ENCODE measurements at regions not wholly inside any gene's neighbourhood (a gene's known extent, or its start where the extent isn't known, plus 50 kb on each side); places are given as distances from the start of the nearest gene placed in this dataset.

DNA sequence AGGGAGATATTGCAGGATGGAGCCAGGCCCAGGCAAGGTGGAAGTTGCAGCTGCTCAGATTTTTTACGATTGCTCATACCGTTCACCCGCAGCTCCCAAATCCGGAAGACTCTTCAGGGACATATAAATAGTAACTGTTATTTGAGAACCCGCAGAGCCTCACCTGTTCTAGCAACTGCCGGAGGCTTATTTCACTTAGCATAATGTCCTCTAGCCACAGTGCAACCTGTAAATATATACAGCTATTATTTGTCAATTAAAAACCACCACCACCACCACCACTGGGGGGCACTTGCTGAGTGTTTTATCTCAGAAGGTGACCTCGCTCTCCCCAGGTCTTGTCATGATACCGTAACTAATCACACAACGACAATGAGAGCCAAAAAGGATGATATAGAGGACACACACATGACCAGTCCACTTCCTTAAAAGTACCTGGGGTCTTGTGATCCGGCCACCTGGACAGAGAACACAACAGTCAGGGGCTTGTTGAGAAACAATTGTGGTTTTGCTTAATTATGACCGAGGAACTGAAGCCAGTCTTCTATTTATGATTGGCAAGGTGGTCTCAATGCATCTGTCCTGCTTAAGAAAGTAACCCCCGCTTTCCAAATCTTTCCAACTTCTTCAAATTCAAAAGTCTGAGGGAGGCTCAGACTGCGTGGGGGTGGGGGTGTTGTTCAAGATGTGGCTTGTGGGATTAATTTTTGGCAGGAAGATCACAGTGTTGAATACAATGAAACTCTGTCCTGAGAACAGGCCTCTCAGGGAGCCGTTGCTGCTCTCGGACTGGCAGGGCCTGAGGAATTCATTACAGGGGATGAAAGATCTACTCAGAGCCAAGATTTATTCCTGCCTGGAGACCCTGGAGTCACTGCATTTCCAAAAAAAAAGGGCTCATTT is 72.3 kb upstream of the PRNP start:
- DNase-seq, result peak; percentile 82
- ATAC-seq, result peak; percentile 86
- Mint-ChIP-seq H3K36me3 (ENCODE audit: low read depth) (no peaks in the 10 kb centered on the region), H3K4me3 (no peak overlapping the region), H3K27me3 (peaks cover 2% of the 10 kb centered on the region), H3K9me3 (ENCODE audit: low read depth) (peaks cover 5% of the 10 kb centered on the region), H3K4me1 (no peaks in the 10 kb centered on the region), H3K27ac (no peak overlapping the region)
- ChIA-PET POLR2A (no interaction called here), CTCF (interaction anchor here (0.6 to 10.2 kb wide), 13 partner anchors 9 to 485 kb away, joined by 3 to 193 read pairs (median 4); partner anchors contain the start of gene PRND)
- intact Hi-C loops (cut with DNase I, micrococcal nuclease), result loop anchor here (1.0 kb wide), 1 partner anchor 106 kb away; no protein-coding TSS in a partner anchor

DNA sequence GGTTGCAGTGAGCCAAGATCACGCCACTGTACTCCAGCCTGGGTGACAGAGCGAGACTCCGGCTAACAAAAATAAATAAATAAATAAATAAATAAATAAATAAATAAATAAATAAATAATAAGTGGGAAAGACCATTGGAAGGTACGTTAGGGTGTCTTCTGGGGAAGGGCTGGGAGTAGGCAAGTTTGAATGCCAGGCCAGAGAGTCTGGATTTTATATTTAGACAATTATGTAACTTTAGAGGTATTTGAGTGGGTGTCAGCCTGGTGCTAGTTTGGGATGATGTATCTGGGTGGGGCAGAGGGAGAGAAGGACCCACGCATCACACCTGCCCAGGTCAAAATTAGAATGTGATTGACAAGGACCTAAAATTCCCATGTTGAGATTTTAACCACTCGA is 73.1 kb upstream of the PRNP start:
- CTCF ChIA-PET, result interaction anchor here (0.6 to 10.2 kb wide), 13 partner anchors 8 to 486 kb away, joined by 3 to 193 read pairs (median 3); partner anchors contain the start of gene PRND
- peaks cover 5% of the 10 kb centered on the region for H3K9me3 Mint-ChIP-seq (ENCODE audit: low read depth)
- POLR2A ChIA-PET, result no interaction called here
- ATAC-seq, result no peak
- peaks cover under 1% of the 10 kb centered on the region for H3K27me3 Mint-ChIP-seq
- H3K27ac Mint-ChIP-seq, result no peak overlapping the region
- H3K36me3 Mint-ChIP-seq (ENCODE audit: low read depth), result no peaks in the 10 kb centered on the region
- H3K4me3 Mint-ChIP-seq, result no peak overlapping the region
- H3K4me1 Mint-ChIP-seq, result no peaks in the 10 kb centered on the region
- DNase-seq, result no peak
- intact Hi-C loops (cut with DNase I, micrococcal nuclease), result no loop called here

DNA sequence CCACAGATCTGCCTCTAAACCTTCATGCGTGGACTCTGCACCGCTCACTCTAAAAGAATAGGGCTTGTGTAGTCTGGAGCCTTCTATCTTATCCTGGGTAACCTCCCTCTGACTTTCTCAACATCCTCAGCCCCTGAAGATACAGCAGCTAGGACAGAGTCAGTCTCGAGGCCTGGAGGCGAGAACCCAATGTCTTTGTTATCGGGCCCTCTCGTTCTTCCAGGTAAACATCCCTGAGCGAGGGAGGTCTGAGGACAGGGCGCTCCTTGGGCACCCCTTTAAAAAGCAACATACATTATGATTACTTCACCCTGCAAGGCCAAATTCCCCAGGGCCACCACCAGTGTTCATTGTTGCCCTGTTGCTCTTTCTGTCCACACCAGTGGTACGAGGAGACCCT is 75.4 kb upstream of the PRNP start:
- intact Hi-C loops (cut with DNase I, micrococcal nuclease), result no loop called here
- Mint-ChIP-seq H3K27me3 (peaks cover 2% of the 10 kb centered on the region), H3K4me3 (no peak overlapping the region), H3K27ac (no peak overlapping the region), H3K4me1 (peaks cover 2% of the 10 kb centered on the region), H3K9me3 (ENCODE audit: low read depth) (peaks cover 2% of the 10 kb centered on the region), H3K36me3 (ENCODE audit: low read depth) (no peaks in the 10 kb centered on the region)
- POLR2A ChIA-PET, result no interaction called here
- CTCF ChIA-PET, result interaction anchor here (0.6 to 10.2 kb wide), 4 partner anchors 8 to 418 kb away, joined by 3 to 193 read pairs (median 4); partner anchors contain the start of gene PRND
- ATAC-seq (no peak), DNase-seq (no peak)

DNA sequence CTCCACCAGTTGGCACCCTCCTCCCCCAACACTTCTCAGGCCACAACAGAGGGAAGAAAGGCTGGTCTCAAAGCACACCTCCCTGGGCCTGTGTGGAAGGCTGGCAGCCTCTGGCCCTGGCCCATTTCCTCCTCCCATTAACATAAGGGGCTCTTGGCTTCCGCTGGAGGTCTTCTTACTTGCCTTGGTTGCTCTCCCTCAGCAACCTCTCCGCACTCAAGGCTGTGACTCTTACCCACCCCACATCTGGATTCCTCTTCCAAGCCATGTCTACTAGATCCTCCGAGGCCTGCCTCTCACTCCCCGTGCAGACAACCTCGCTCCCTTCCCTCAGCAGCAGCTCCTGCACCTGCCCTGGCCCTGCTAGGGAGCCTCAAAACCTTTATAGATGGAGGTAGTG is 76.7 kb upstream of the PRNP start:
- ChIA-PET POLR2A (interaction anchor here (0.6 kb wide), 1 partner anchor 75 kb away, joined by 3 read pairs; no protein-coding TSS in a partner anchor), CTCF (interaction anchor here (1.2 to 10.2 kb wide), 3 partner anchors 24 to 343 kb away, joined by 3 to 193 read pairs (median 5); partner anchors contain the start of gene PRND)
- ATAC-seq (no peak), DNase-seq (no peak)
- Mint-ChIP-seq H3K4me1 (peaks cover 2% of the 10 kb centered on the region), H3K27ac (no peak overlapping the region), H3K4me3 (no peak overlapping the region), H3K36me3 (ENCODE audit: low read depth) (no peaks in the 10 kb centered on the region), H3K27me3 (peaks cover 2% of the 10 kb centered on the region), H3K9me3 (ENCODE audit: low read depth) (no peaks in the 10 kb centered on the region)
- intact Hi-C loops (cut with DNase I, micrococcal nuclease), result loop anchor here (5.0 to 10.0 kb wide), 3 partner anchors 345 to 493 kb away; no protein-coding TSS in a partner anchor

DNA sequence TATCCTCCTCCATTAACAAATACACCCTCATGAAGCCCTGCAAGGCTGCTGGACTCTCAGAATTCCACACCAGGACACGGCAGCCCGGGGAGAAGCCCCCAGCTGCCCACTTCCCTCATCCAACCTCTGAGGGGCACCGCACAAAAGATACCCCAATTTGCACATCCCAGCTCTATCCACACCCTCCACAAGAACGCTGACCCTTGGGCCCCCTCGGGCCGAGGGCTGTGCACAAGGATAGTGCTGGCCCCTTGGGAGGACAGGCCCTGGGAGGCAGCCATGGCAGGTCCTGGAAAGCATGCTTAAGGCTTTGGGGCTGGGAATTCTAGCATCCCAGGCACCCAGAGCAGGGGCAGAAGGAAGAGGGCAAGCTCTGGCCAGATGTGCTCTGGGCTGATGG is 77.4 kb upstream of the PRNP start:
- ChIA-PET POLR2A (interaction anchor here (0.6 kb wide), 1 partner anchor 75 kb away, joined by 3 read pairs; no protein-coding TSS in a partner anchor), CTCF (interaction anchor here (0.9 to 10.2 kb wide), 6 partner anchors 25 to 344 kb away, joined by 3 to 193 read pairs (median 5); partner anchors contain the start of gene PRND)
- H3K27ac Mint-ChIP-seq, result no peak overlapping the region
- H3K4me1 Mint-ChIP-seq, result peaks cover 2% of the 10 kb centered on the region
- DNase-seq, result no peak
- ATAC-seq, result no peak
- no peak overlapping the region for H3K4me3 Mint-ChIP-seq
- intact Hi-C loops (cut with DNase I, micrococcal nuclease), result loop anchor here (5.0 to 10.0 kb wide), 3 partner anchors 346 to 493 kb away; no protein-coding TSS in a partner anchor
- H3K9me3 Mint-ChIP-seq (ENCODE audit: low read depth), result no peaks in the 10 kb centered on the region
- no peaks in the 10 kb centered on the region for H3K36me3 Mint-ChIP-seq (ENCODE audit: low read depth)
- H3K27me3 Mint-ChIP-seq, result peaks cover 3% of the 10 kb centered on the region

DNA sequence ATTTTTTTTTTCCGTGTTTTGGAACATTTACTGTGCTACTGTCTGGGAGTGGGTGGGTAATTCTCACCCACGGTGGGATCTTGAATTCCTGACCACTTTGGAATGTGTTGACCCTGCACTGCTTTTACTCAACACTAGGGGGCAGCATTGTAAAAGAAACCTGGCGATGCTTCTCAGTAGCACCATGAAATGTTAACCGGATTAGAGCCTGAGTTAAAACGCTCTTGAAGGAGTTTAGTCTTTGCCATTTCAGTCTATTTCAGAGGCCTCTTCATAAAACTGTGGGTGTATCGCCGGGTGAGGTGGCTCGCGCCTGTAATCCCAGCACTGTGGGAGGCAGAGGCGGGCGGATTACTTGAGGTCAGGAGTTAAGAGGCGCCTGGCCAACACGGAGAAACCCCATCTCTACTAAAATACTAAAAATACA is 79.0 kb upstream of the PRNP start:
- H3K27me3 Mint-ChIP-seq, result peaks cover 5% of the 10 kb centered on the region
- DNase-seq (peak; percentile 69), ATAC-seq (peak; percentile 90)
- no peak overlapping the region for H3K27ac Mint-ChIP-seq
- no peaks in the 10 kb centered on the region for H3K9me3 Mint-ChIP-seq (ENCODE audit: low read depth)
- no peak overlapping the region for H3K4me3 Mint-ChIP-seq
- intact Hi-C loops (cut with DNase I, micrococcal nuclease), result loop anchor here (1.0 to 10.0 kb wide), 5 partner anchors 113 to 495 kb away; no protein-coding TSS in a partner anchor
- CTCF ChIA-PET, result interaction anchor here (1.5 to 10.2 kb wide), 2 partner anchors 108 to 115 kb away, joined by 7 to 193 read pairs; partner anchors contain the start of gene PRND
- POLR2A ChIA-PET, result no interaction called here
- peaks cover 2% of the 10 kb centered on the region for H3K4me1 Mint-ChIP-seq
- no peaks in the 10 kb centered on the region for H3K36me3 Mint-ChIP-seq (ENCODE audit: low read depth)

DNA sequence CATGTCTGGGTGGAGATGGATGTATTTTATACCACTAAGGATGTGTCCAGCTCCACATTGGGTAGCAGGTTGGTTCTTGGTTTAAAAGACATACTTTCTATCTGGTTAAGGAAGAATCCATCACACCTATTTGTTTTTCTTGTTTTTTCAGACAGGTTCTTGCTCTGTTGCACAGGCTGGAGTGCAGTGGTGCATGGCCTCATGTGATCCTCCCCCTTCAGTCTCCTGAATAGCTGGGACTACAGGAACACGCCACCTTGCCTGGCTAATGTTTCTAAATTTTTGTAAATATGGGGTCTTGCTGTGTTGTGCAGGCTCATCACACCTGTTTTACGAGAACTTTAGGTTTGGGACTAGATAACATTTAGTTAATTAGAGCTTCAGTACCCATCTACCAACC is 80.2 kb upstream of the PRNP start:
- intact Hi-C loops (cut with DNase I, micrococcal nuclease), result loop anchor here (5.0 to 10.0 kb wide), 3 partner anchors 349 to 496 kb away; no protein-coding TSS in a partner anchor
- Mint-ChIP-seq H3K9me3 (ENCODE audit: low read depth) (no peaks in the 10 kb centered on the region), H3K4me3 (no peak overlapping the region), H3K27me3 (peaks cover 5% of the 10 kb centered on the region), H3K27ac (no peak overlapping the region), H3K4me1 (peaks cover 2% of the 10 kb centered on the region), H3K36me3 (ENCODE audit: low read depth) (no peaks in the 10 kb centered on the region)
- ChIA-PET POLR2A (no interaction called here), CTCF (interaction anchor here (0.6 to 10.2 kb wide), 7 partner anchors 29 to 134 kb away, joined by 3 to 193 read pairs (median 3); partner anchors contain the start of gene PRND)
- ATAC-seq (no peak), DNase-seq (no peak)

DNA sequence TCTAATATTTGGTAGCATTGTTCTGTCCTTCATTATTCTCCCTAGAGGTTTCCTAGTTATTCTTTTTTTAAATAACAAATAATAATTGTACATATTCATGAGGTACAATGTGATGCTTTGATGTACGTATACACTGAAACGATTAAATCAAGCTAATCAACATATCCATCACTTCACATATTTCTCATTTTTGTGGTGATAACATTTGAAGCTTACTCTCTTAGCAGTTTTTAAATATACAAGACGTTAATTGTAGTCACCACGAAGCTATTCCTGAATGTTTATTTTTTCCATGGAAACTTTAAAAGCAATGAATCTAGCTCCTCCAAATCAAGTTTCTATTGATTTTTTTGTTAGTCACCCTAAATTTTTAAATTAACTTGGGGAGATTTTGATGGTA is 81.1 kb upstream of the PRNP start:
- ChIA-PET CTCF (interaction anchor here (0.7 to 10.2 kb wide), 11 partner anchors 8 to 154 kb away, joined by 3 to 193 read pairs (median 4); partner anchors contain the start of gene PRND), POLR2A (no interaction called here)
- Mint-ChIP-seq H3K4me1 (peaks cover 2% of the 10 kb centered on the region), H3K4me3 (no peak overlapping the region), H3K27ac (no peak overlapping the region), H3K27me3 (peaks cover 9% of the 10 kb centered on the region), H3K9me3 (ENCODE audit: low read depth) (no peaks in the 10 kb centered on the region), H3K36me3 (ENCODE audit: low read depth) (no peaks in the 10 kb centered on the region)
- DNase-seq (no peak), ATAC-seq (no peak)
- intact Hi-C loops (cut with DNase I, micrococcal nuclease), result loop anchor here (5.0 to 10.0 kb wide), 3 partner anchors 350 to 497 kb away; no protein-coding TSS in a partner anchor

DNA sequence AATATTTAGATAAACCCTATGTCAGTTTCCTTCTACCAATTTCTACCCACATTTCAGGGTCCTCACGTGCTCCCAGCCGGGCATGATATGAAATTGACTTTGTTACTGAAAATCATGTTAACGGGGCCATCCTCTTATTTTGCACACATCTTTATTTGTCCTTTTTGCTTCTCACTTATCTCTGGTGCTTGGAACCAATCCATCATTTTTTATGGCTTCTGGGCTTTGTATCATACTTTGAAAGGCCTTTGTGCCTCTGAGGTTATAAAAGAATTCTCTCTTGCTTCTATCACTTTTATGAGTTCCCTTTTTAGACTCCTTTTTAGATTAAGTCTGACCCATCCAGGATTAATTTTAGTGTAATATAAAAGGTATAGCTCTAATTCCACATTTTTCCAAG is 81.7 kb upstream of the PRNP start:
- no peak for DNase-seq
- POLR2A ChIA-PET, result no interaction called here
- ATAC-seq, result no peak
- no peak overlapping the region for H3K4me3 Mint-ChIP-seq
- no peak overlapping the region for H3K27ac Mint-ChIP-seq
- intact Hi-C loops (cut with DNase I, micrococcal nuclease), result loop anchor here in 1 of 2 experiments (10.0 kb wide), 1 partner anchor 350 kb away; no protein-coding TSS in a partner anchor
- peaks cover 2% of the 10 kb centered on the region for H3K4me1 Mint-ChIP-seq
- H3K36me3 Mint-ChIP-seq (ENCODE audit: low read depth), result no peaks in the 10 kb centered on the region
- H3K27me3 Mint-ChIP-seq, result peaks cover 10% of the 10 kb centered on the region
- H3K9me3 Mint-ChIP-seq (ENCODE audit: low read depth), result no peaks in the 10 kb centered on the region
- CTCF ChIA-PET, result interaction anchor here (0.8 to 10.2 kb wide), 9 partner anchors 9 to 155 kb away, joined by 3 to 193 read pairs (median 4); partner anchors contain the start of gene PRND

DNA sequence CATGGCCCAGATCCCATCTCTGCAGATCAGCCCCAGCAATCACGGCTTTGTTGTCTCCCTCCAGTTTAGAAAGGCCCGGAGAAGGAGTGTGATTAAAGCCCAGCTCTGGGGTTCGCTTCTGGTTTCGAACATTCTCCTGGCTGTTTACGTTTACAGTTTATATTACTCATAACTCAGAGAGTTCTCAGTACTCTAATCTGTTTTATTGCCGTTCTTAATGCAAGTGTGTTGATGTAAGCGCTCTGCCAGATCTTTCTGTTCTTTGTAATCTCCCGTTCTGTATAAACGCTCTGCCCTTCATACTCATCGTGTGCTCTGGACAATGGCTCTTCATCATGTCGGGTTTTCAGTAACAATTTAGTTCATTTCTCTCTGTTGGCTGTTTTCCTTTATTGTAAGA is 82.5 kb upstream of the PRNP start:
- intact Hi-C loops (cut with DNase I, micrococcal nuclease), result loop anchor here in 1 of 2 experiments (10.0 kb wide), 1 partner anchor 351 kb away; no protein-coding TSS in a partner anchor

DNA sequence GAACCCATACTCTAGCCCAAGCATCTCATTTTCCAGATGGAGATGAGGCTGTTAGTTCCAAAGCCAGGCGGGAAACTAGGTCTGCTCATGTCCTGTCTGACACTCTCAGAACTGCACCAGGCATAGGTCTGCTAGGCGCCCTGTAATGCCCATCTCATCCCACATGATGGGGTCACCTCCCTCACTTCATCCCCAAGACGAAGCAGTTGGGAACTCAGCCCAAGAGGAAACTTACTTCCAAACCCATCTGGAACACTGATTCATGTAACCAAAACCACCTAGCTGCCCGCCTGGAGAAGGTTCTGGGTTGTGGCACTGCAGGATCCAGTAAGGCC is 84.0 kb upstream of the PRNP start:
- DNase-seq (no peak), ATAC-seq (no peak)
- Mint-ChIP-seq H3K36me3 (ENCODE audit: low read depth) (no peaks in the 10 kb centered on the region), H3K27ac (no peak overlapping the region), H3K9me3 (ENCODE audit: low read depth) (no peaks in the 10 kb centered on the region), H3K27me3 (peaks cover 16% of the 10 kb centered on the region), H3K4me3 (no peak overlapping the region), H3K4me1 (peaks cover 2% of the 10 kb centered on the region)
- POLR2A ChIA-PET, result no interaction called here
- intact Hi-C loops (cut with DNase I, micrococcal nuclease), result loop anchor here in 1 of 2 experiments (10.0 kb wide), 1 partner anchor 353 kb away; no protein-coding TSS in a partner anchor
- CTCF ChIA-PET, result interaction anchor here (0.5 to 3.0 kb wide), 3 partner anchors 10 to 445 kb away, joined by 3 to 11 read pairs (median 4); no protein-coding TSS in a partner anchor

More for the DNA sequence above, 82.5 kb upstream of the PRNP start:
- Mint-ChIP-seq H3K4me1 (peaks cover 2% of the 10 kb centered on the region), H3K4me3 (no peak overlapping the region), H3K36me3 (ENCODE audit: low read depth) (no peaks in the 10 kb centered on the region), H3K27me3 (peaks cover 12% of the 10 kb centered on the region), H3K27ac (no peak overlapping the region), H3K9me3 (ENCODE audit: low read depth) (no peaks in the 10 kb centered on the region)
- DNase-seq, result no peak
- CTCF ChIA-PET, result interaction anchor here (1.1 to 3.0 kb wide), 6 partner anchors 8 to 133 kb away, joined by 3 to 11 read pairs (median 4); no protein-coding TSS in a partner anchor
- POLR2A ChIA-PET, result no interaction called here
- no peak for ATAC-seq

Data from activated CD4-positive, alpha-beta T cell treated with anti-CD3 and anti-CD28 coated beads for 36 hours (primary cell).